Small intestine (tissue), 7 donors: ENCODE measurements at regions not wholly inside any gene's neighbourhood (a gene's known extent, or its start where the extent isn't known, plus 50 kb on each side); places are given as distances from the start of the nearest gene placed in this dataset.

Experiments used
- DNase-seq, 2 donors: peaks; one replicate each; pipeline versions ENCODE4 v3.0.0 to v3.0.0-alpha.2; 2013
- FAIRE-seq: peaks from 2 replicates; lab custom pipeline; 2012; peaks lifted over from hg19 to GRCh38; lab: Jason Lieb, UNC
- H3K27ac ChIP-seq, 3 donors: one replicate each; pipeline ENCODE4 v1.5.1; 2013; ENCODE audit warnings: low read length in 2 of 3, mild to moderate bottlenecking in 2 of 3, control low read depth in 1 of 3, inconsistent platforms in 1 of 3, low read depth in 1 of 3, moderate library complexity in 1 of 3
- H3K27me3 ChIP-seq, 3 donors: one replicate each; pipeline ENCODE4 v1.6.1; 2013; ENCODE audit warnings: low read length in 3 of 3, inconsistent platforms in 1 of 3; ENCODE audit not compliant: control insufficient read depth in 3 of 3, insufficient read depth in 3 of 3
- H3K36me3 ChIP-seq, 3 donors: one replicate each; pipeline ENCODE4 v1.6.1; 2013; ENCODE audit warnings: low read length in 3 of 3, inconsistent platforms in 1 of 3, low read depth in 1 of 3, mild to moderate bottlenecking in 1 of 3, moderate library complexity in 1 of 3; ENCODE audit not compliant: control insufficient read depth in 3 of 3, insufficient read depth in 2 of 3
- H3K4me1 ChIP-seq, 3 donors: one replicate each; pipeline ENCODE4 v1.6.1; 2013; ENCODE audit warnings: low read length in 2 of 3, inconsistent platforms in 1 of 3, low read depth in 1 of 3, mild to moderate bottlenecking in 1 of 3, moderate library complexity in 1 of 3; ENCODE audit not compliant: control insufficient read depth in 3 of 3, insufficient read depth in 2 of 3
- H3K4me3 ChIP-seq, 3 donors: one replicate each; pipeline ENCODE4 v1.5.1; 2013; ENCODE audit warnings: low read length in 3 of 3, control low read depth in 1 of 3, inconsistent platforms in 1 of 3, low read depth in 1 of 3, mild to moderate bottlenecking in 1 of 3, moderate library complexity in 1 of 3
- H3K9me3 ChIP-seq, 2 donors: one replicate each; pipeline ENCODE4 v1.6.1; 2013; ENCODE audit warnings: low read depth in 1 of 2, low read length in 1 of 2; ENCODE audit not compliant: control insufficient read depth in 2 of 2, insufficient read depth in 1 of 2
- WGBS, 3 donors: extraction: QIAGEN DNeasy Blood & Tissue Kit; methylation state at CpG; one replicate each; pipeline ENCODE4 v1.1.7; 2013; 5-methylcytosine and 5-hydroxymethylcytosine counted together
- donor health status: healthy with polysubstance abuse.
- donor health status: control.
- donor health status: control.
- donor health status: Bipolar disorder and iron deficiency.
- donor health status: healthy.

DNA sequence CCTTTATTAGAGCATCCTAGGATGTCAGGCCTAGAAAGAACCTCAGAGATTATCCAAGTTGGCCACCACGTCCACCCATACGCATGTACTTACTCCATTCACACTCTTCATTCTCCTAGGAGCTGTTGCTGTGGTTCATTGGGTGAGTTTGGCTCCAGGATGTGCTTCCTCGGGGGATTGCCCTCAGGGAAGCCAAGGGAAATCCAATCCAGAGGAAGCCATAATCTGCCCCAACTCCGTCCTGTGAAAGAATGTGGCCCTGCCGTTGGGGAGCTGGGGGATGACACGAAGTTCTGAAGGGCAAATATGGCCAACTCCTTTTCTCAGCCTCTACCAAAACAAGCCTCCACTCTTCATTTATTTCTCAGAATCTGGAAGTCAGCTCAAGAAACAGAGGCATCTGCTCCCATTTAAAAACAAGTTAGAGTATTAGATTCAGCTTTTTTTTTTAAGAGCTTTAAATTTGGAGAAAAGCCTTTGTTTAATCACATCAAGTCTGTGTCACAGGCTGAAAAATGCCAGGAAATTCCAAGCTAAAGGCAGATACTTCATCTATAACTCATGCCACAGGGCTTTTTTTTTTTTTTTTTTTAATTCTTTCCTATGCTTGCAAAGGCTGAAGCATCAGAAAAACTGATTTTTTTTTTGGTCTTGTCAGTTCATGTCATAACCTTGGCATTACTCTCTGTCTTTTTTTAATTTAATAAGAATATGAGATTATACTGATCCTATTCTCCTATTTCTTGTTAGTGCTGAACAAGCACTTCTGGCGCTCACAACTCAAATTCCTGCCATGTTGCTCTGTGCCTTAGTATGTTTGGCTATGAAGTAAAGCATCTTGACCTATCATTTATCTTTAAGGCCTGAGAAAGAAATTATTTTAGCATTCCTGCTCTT lies 480.9 kb upstream of the MARCKS start:
- Histone ChIP-seq H3K36me3 (no peaks in the 10 kb centered on the region), H3K27me3 (no peaks in the 10 kb centered on the region), H3K27ac (no peak overlapping the region), H3K4me3 (no peak overlapping the region), H3K9me3 (peaks cover 0 to 2% of the 10 kb centered on the region in 2 donors), H3K4me1 (no peaks in the 10 kb centered on the region)
- no peak for DNase-seq
- 78 to 90% (median 88%) methylated on average over 7 of the region's 7 CpGs for WGBS, 3 donors
- FAIRE-seq = no peak

DNA sequence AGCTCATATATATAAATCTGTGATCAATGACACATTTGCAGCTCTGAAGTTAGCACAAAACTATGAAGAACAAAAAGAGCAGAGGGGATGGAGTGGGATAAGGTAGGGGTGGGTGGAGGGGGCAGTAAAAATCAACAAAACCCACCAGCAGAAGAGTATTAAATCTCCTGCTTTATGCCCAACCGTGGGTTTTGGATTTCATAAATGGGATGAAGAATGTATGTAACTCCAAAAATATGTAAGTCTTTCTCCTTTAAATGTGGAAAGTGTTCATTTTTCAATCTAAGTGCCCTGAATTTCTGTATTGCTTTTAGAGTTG lies 480.3 kb upstream of the MARCKS start:
- no peaks in the 10 kb centered on the region for H3K4me1 ChIP-seq
- DNase-seq (no peak), FAIRE-seq (no peak)
- no peaks in the 10 kb centered on the region for H3K27me3 ChIP-seq
- WGBS, 3 donors = 73 to 95% (median 81%) methylated on average over 1 of the region's 1 CpG
- no peak overlapping the region for H3K27ac ChIP-seq
- no peaks in the 10 kb centered on the region for H3K36me3 ChIP-seq
- peaks cover 0 to 2% of the 10 kb centered on the region in 2 donors for H3K9me3 ChIP-seq
- H3K4me3 ChIP-seq = no peak overlapping the region

DNA sequence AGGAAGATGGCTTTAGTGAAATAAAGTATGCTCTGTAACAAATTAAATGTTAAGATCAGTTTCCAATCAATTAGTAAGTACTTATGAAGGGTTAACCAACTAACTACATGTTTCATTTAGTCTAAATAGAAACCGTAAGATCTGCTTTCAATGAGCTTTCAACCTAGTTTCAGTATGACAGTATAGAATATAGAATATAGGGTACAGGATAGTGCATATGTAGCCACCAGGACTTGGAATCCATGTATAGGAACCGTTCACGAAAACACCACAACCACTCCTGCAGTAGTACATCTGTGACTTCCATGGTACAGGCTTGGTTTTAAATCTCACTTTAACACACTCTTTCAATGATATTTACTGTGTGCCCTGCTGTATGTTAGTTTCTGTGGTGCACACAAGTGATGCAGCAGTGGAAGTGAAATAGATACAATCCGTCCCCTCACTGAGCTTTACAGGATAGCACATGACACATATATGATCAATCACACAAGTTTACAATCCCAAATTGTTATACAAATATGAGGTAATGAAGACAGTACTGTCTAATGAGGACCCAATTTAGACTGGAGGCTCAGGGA lies 479.7 kb upstream of the MARCKS start:
- Histone ChIP-seq H3K4me1 (no peaks in the 10 kb centered on the region), H3K27ac (no peak overlapping the region), H3K9me3 (peaks cover 0 to 2% of the 10 kb centered on the region in 2 donors), H3K4me3 (no peak overlapping the region), H3K27me3 (no peaks in the 10 kb centered on the region), H3K36me3 (no peaks in the 10 kb centered on the region)
- WGBS, 3 donors = 75 to 86% (median 82%) methylated on average over 4 of the region's 4 CpGs
- DNase-seq (no peak), FAIRE-seq (no peak)

DNA sequence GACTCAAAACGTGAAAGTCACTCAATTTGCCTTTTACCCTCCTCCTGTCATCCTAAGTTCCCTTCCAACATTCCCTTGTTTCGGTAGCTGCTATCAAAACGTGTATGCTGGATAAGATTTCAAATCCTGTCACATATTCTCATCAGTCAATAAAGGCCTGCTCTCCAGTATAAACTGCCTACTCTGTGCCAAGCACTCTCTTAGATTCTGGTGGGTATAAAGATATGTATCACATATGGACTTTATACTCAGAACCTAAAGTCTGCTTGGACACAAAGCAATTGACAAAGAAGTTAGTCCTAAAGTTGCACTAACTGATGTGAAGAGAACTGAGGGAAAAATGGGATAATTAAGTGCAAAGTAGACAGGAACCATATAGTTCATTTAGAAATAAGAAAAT lies 476.6 kb upstream of the MARCKS start:
- Histone ChIP-seq H3K27ac (no peak overlapping the region), H3K4me3 (no peak overlapping the region), H3K36me3 (no peaks in the 10 kb centered on the region), H3K9me3 (peaks cover 0 to 2% of the 10 kb centered on the region in 2 donors), H3K27me3 (no peaks in the 10 kb centered on the region), H3K4me1 (no peaks in the 10 kb centered on the region)
- WGBS, 3 donors = 57 to 86% (median 59%) methylated on average over 3 of the region's 3 CpGs
- no peak for DNase-seq
- no peak for FAIRE-seq

DNA sequence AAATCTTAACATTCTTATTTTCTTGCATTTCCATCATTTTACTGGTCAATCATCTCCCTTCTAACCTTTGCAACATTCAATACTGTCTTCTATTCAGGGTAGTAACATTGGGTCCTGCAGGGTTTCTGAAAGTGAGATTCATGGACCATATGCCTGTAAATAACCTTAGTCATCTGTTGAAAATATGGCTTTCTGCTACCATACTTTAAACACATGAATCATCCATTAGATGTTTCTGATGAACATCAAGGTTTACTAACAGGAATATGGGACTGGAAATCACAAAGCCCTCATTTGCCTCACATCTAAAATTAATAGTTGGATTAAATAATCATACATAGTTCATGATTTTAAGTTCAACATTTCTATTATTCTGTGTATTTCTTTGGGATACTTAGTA lies 475.9 kb upstream of the MARCKS start:
- H3K27me3 ChIP-seq = no peaks in the 10 kb centered on the region
- no peak overlapping the region for H3K4me3 ChIP-seq
- no peak for FAIRE-seq
- no peak for DNase-seq
- no peaks in the 10 kb centered on the region for H3K9me3 ChIP-seq
- no peaks in the 10 kb centered on the region for H3K36me3 ChIP-seq
- no peak overlapping the region for H3K27ac ChIP-seq
- no peaks in the 10 kb centered on the region for H3K4me1 ChIP-seq

DNA sequence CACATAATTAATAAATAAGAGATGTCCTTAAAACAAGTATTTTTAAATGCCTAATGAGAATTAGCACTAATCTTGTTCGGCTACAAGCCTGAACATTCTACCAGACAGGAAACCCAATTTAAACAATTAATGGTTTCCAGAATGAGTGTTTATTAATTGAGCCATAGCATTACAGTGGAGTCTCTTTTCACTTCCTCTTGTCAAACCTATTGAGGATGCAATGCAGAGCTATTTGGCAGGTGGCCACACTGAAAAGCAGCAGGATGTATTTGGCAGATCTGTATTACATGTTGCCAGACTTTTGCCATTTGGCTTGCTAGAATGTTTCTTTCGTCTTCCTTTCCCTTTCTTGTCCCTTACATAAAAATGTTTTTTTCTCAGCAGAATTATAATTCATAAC lies 475.2 kb upstream of the MARCKS start:
- H3K27ac ChIP-seq = no peak overlapping the region
- H3K4me3 ChIP-seq = no peak overlapping the region
- H3K4me1 ChIP-seq = no peaks in the 10 kb centered on the region
- no peak for DNase-seq
- no peak for FAIRE-seq
- H3K9me3 ChIP-seq = no peaks in the 10 kb centered on the region
- 35 to 82% (median 62%) methylated on average over 2 of the region's 2 CpGs for WGBS, 3 donors
- H3K27me3 ChIP-seq = no peaks in the 10 kb centered on the region
- H3K36me3 ChIP-seq = no peaks in the 10 kb centered on the region

DNA sequence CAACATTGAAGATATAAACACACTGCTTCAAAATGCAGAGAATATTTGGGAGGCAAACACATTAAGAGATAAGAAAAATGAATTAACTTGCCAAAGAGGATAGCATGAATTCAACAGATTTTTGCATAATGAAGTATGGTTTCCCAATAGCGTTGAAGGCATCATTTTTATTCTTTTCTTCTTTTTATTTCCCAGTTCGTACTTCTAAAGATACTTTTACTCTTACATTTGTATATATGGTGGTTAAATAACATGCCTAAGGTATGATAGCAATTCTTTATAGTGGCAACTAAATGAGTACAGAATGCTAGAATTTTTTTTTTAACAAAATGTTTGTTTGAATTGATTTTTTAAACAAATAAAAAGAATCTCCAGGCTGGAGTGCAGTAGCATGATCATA lies 473.4 kb upstream of the MARCKS start:
- no peaks in the 10 kb centered on the region for H3K36me3 ChIP-seq
- FAIRE-seq (no peak), DNase-seq (no peak)
- H3K4me3 ChIP-seq = no peak overlapping the region
- WGBS, 3 donors = 73 to 92% (median 76%) methylated on average over 2 of the region's 2 CpGs
- no peaks in the 10 kb centered on the region for H3K27me3 ChIP-seq
- no peaks in the 10 kb centered on the region for H3K9me3 ChIP-seq
- H3K4me1 ChIP-seq = no peaks in the 10 kb centered on the region
- no peak overlapping the region for H3K27ac ChIP-seq

DNA sequence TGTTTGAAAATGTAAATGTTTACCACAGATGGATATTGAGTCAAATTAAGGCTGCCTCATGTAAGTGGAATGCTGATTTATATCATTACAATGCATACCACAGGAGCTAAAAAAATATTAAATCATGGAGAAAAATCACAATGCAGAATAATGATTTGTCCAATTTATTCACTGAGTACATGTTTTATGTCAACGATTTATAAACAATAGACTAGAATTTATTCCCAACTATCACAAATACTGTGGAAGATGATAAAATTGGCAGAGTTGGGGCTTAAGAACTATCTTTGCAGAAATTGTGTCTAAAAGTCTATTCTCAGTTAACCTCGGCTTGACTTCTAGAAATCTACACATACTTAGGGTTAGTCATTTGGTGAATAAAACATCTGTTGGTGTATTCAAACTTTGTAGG lies 472.1 kb upstream of the MARCKS start:
- no peak for FAIRE-seq
- WGBS, 3 donors = 72 to 94% (median 87%) methylated on average over 2 of the region's 2 CpGs

More for the DNA sequence above, 472.1 kb upstream of the MARCKS start:
- Histone ChIP-seq H3K4me1 (no peaks in the 10 kb centered on the region), H3K27me3 (no peaks in the 10 kb centered on the region), H3K27ac (no peak overlapping the region), H3K4me3 (no peak overlapping the region), H3K36me3 (no peaks in the 10 kb centered on the region), H3K9me3 (no peaks in the 10 kb centered on the region)
- DNase-seq = no peak
